GM18870 (cell line): ENCODE measurements at regions not wholly inside any gene's neighbourhood (a gene's known extent, or its start where the extent isn't known, plus 50 kb on each side); places are given as distances from the start of the nearest gene placed in this dataset.
"Not testable (repeated sequence)": the region's sequence is repeated elsewhere in the genome, so short reads cannot be mapped to it uniquely, and the experiment has no call there.

ENCODE experiments used
- ATAC-seq: cut with Tn5 transposase; IDR thresholded peaks from one replicate; pipeline ENCODE4 v1.9.1; 2021; ENCODE audit warnings: moderate library complexity; ENCODE audit not compliant: unreplicated experiment

- ATAC-seq, result no peak
Measured at GRCh38 chr10:128178302-128178958, 52.2 kb upstream of the MKI67 start.

GRCh38 chr10:128180843-128181242 lies 54.6 kb upstream of the MKI67 start:
- ATAC-seq, result no peak

- ATAC-seq, result no peak
Measured at GRCh38 chr10:128185627-128186026, 59.4 kb upstream of the MKI67 start.

GRCh38 chr10:128186959-128187787 lies 61.0 kb upstream of the MKI67 start:
- ATAC-seq, result no peak

GRCh38 chr10:128187788-128188185 lies 61.6 kb upstream of the MKI67 start:
- ATAC-seq, result no peak

- ATAC-seq, result no peak
Measured at GRCh38 chr10:128189176-128189575, 63.0 kb upstream of the MKI67 start.

GRCh38 chr10:128191847-128192246 lies 65.6 kb upstream of the MKI67 start:
- ATAC-seq, result no peak

DNA sequence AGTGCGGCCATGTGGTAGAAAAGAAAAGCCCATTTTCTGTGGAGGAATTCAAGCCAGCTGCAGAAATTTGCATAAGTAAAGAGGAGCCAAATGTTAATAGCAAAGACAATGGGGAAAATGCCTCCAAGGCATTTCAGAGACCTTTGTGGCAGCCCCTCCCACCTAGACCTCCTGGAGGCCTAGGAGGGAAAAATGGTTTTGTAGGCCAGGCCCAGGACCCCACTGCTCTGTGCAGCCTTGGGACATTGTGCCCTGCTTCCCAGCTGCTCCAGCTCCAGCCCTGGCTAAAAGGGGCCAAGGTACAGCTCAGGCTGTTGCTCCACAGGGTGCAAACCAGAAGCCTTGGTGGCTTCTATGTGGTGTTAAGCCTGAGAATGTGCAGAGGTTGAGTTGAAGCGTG lies 75.6 kb upstream of the MKI67 start:
- ATAC-seq, result not testable (repeated sequence)

DNA sequence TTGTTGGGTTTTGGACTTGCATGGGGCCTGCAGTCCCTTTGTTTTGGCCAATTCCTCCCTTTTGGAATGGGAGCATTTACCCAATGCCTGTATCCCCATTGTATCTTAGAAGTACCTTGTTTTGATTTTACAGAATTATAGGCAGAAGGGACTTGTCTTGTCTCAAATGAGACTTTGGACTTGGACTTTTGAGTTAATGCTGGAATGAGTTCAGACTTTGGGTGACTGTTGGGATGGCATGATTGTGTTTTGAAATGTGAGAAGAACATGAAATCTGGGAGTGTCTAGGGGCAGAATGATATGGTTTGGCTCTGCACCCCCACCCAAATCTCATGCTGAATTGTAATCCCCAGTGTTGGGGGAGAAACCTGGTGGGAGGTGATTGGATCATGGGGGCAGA lies 76.8 kb upstream of the MKI67 start:
- no peak for ATAC-seq

DNA sequence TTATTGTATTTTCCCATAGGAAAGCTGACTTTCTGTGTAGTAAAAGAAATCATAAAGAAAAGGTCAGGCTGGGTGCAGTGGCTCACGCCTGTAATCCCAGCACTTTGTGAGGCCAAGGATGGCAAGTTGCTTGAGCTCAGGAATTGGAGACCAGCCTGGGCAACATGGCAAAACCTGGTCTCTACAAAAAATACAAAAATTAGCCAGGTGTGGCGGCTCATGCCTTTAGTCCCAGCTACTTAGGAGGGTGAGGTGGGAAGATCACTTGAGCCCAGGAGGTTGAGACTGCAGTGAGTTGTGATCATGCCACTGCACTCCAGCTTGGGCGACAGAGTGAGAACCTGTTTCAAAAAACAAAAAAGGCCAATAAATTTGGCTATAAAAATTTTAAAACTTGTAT lies 79.4 kb upstream of the MKI67 start:
- not testable (repeated sequence) for ATAC-seq

DNA sequence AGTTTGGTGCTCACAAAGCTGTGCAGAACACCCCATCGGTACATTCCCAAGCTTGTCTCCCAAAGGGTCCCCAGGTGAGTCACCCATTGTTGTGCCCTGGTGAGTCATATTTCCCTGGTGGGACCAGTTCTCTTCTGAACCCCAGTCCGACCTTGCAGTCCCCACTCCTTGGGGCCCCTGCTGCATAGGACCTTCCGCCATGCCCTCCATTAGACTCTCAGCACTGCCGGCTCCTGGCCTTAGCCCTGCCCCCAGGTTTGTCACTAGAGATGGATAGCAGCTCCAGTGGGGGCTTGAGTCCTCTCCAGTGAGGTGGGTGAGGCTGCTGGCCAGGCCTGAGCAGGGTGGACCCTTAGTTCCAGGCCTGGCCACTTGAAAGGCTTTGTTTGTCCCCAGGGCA lies 80.5 kb upstream of the MKI67 start:
- no peak for ATAC-seq

GRCh38 chr10:128209862-128210214 lies 83.6 kb upstream of the MKI67 start:
- no peak for ATAC-seq

- no peak for ATAC-seq
Measured at GRCh38 chr10:128210215-128211063, 84.2 kb upstream of the MKI67 start.

DNA sequence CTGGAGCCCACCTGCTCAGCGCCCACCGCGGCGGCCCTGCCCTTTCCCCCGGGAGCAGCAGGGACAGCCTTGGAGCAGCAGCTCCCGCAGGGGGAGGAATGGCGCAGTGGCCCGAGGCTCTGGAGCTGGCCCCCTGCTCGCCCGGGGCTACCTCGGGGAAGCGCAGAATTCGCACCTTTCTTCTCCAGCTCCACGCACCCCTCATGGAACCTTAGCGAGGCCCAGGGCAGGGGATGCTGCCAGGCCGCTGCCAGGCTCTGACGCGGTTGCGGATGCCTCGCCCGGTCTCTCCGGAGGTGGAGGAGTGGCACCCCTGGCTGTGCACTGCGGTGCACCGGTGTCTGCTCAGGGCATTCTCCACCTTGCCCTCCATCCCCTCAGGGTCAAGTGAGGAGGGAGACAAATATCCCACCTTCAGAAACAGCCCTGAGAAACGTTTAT lies 84.9 kb upstream of the MKI67 start:
- no peak for ATAC-seq

DNA sequence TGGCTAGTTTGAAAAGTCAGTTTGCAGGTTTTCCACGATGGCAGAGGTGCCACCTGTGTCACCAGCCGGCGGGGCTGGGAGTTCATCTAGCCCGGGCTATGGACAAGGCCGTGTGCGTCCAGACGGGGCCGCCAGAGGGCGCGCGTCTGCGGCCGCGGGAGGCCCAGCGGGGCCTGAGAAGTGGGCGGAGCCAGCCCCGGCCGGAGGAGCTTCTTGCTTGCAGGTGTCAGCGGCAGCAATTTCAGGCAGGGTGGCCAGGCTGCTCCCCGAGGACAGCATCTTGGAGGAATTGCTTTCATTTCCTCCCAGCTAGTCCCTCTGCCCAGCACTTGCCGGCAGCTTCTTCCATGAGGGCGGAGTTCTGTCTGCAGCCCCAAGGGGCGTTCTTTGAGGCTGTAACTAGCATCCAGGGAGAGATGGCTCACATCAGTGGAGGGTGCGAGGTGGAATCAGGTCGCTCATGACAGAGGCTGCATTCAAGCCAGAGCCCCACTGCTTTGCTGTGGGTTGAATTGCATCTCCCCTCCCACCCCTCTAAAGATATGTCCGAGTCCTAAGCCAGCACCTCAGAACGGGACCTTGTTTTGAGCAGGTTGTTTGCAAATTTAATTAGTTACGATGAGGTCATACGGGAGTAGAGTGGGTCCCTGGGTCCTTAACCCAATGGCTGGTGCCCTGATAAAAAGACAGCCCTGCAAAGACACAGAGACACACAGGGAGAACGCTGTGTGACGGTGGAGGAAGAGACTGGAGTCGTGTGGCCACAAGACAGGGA lies 85.9 kb upstream of the MKI67 start:
- ATAC-seq, result peak; percentile 94

- no peak for ATAC-seq
Measured at GRCh38 chr10:128213156-128213555, 86.9 kb upstream of the MKI67 start.

- no peak for ATAC-seq
Measured at GRCh38 chr10:128215733-128216132, 89.5 kb upstream of the MKI67 start.

GRCh38 chr10:128217136-128217535 lies 90.9 kb upstream of the MKI67 start:
- ATAC-seq, result no peak

GRCh38 chr10:128218161-128218560 lies 91.9 kb upstream of the MKI67 start:
- ATAC-seq, result no peak

DNA sequence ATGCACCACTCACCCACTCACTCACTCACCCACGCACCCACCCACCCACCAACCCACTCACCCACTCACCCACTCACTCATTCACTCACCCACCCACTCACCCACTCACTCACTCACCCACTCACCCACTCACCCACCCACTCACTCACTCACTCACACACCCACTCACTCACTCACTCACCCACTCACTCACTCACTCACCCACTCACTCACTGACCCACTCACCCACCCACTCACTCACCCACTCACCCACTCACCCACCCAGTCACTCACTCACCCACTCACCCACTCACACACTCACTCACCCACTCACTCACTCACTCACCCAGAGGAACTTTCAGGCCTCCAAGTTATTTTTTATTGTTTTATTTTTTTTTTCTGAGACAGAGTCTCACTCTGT lies 93.1 kb upstream of the MKI67 start:
- no peak for ATAC-seq

- ATAC-seq, result no peak
Measured at GRCh38 chr10:128220021-128220420, 93.8 kb upstream of the MKI67 start.
